HEK293T (cell line): ENCODE measurements at regions not wholly inside any gene's neighbourhood (a gene's known extent, or its start where the extent isn't known, plus 50 kb on each side); places are given as distances from the start of the nearest gene placed in this dataset.

Experiments used
- ARNT ChIP-seq: fragments of 450-650 bp; IDR thresholded peaks from 2 replicates; pipeline ENCODE4 v1.6.1; 2017; ENCODE audit warnings: mild to moderate bottlenecking
- BHLHE40 ChIP-seq: fragments of 450-650 bp; IDR thresholded peaks from 2 replicates; pipeline ENCODE4 v1.6.1; 2016; ENCODE audit warnings: mild to moderate bottlenecking, moderate library complexity, borderline replicate concordance
- ELF4 ChIP-seq: fragments of 450-650 bp; IDR thresholded peaks from 2 replicates; pipeline ENCODE4 v1.6.1; 2017; ENCODE audit warnings: antibody characterized with exemption
- FOXA1 ChIP-seq: fragments of 450-650 bp; IDR thresholded peaks from 2 replicates; pipeline ENCODE4 v1.6.1; 2016; ENCODE audit warnings: mild to moderate bottlenecking
- FOXK2 ChIP-seq: fragments of 450-650 bp; IDR thresholded peaks from 2 replicates; pipeline ENCODE4 v1.6.1; 2016; ENCODE audit warnings: mild to moderate bottlenecking
- FOXM1 ChIP-seq: fragments of 450-650 bp; IDR thresholded peaks from 2 replicates; pipeline ENCODE4 v1.6.1; 2017; ENCODE audit warnings: mild to moderate bottlenecking, borderline replicate concordance
- HDGF ChIP-seq: fragments of 450-650 bp; IDR thresholded peaks from 2 replicates; pipeline ENCODE4 v1.6.1; 2017; ENCODE audit warnings: antibody characterized with exemption, borderline replicate concordance
- NFRKB ChIP-seq: fragments of 450-650 bp; IDR thresholded peaks from 2 replicates; pipeline ENCODE4 v1.6.1; 2016; ENCODE audit warnings: mild to moderate bottlenecking, moderate library complexity
- SP1 ChIP-seq: fragments of 450-650 bp; IDR thresholded peaks from 2 replicates; pipeline ENCODE4 v1.6.1; 2017
- SUZ12 ChIP-seq: fragments of 450-650 bp; IDR thresholded peaks from 2 replicates; pipeline ENCODE4 v1.6.1; 2016; ENCODE audit warnings: mild to moderate bottlenecking
- TARDBP ChIP-seq: fragments of 450-650 bp; IDR thresholded peaks from 2 replicates; pipeline ENCODE4 v1.6.1; 2016
- TF ChIP-seq, protein P1 (sequence below): fragments of 450-650 bp; IDR thresholded peaks from 2 replicates; pipeline ENCODE4 v1.6.1; 2016

DNA sequence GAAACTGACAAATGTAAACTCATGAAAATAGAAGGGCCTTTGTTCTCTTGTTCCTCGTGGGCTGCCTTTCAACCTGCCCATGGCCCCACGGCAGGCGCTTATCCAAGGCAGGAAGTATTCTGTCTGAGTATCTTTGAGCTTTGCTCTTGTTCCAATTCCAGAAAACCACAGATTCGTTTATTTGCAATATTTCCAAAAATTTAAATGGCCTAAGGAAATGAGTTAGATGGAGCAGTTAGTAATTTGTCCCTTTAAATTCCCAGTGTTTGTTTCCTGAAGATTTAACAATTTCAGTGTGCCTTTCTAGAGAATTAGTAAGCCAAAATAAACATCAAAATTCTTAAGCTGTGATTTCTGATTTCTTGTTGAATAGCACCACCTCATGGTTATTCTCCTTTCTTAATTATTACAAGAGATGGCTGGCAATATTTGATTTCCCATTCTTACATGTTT lies 299.4 kb upstream of the RASA1 start:
- TF ChIP-seq BHLHE40 = no peak
- TF ChIP-seq FOXM1 = no peak
- no peak for TF ChIP-seq ARNT
- no peak for TF ChIP-seq TARDBP
- no peak for TF ChIP-seq SP1
- TF ChIP-seq FOXA1 = no peak
- TF ChIP-seq HDGF = no peak
- TF ChIP-seq SUZ12 = no peak
- TF ChIP-seq FOXK2 = no peak
- no peak for TF ChIP-seq NFRKB
- TF ChIP-seq, protein P1, sequence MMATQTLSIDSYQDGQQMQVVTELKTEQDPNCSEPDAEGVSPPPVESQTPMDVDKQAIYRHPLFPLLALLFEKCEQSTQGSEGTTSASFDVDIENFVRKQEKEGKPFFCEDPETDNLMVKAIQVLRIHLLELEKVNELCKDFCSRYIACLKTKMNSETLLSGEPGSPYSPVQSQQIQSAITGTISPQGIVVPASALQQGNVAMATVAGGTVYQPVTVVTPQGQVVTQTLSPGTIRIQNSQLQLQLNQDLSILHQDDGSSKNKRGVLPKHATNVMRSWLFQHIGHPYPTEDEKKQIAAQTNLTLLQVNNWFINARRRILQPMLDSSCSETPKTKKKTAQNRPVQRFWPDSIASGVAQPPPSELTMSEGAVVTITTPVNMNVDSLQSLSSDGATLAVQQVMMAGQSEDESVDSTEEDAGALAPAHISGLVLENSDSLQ = no peak
- no peak for TF ChIP-seq ELF4
